ENCODE measurements at regions not wholly inside any gene's neighbourhood (a gene's known extent, or its start where the extent isn't known, plus 50 kb on each side); places are given as distances from the start of the nearest gene placed in this dataset.

DNA sequence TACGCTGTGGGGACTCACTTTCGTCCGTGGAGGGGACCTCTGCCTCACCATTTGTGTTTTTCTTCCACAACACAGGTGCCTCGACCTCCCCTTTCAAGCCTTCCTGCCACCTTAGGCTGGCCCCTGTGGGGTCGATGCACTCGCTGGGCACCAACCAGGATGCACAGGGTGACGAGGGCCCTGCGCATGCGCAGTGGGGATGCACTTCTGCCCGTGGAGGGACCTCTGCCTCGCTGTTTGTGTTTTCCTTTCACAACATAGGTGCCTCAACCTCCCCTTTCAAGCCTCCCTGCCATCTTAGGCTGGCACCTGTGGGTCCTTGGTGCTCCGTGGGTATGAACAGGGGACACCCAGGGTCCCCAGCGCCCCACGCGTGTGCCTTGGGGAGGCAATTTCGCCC lies 356.8 kb downstream of the ALG10 start:
- H3K27ac ChIP-seq (ENCODE audit: low read depth, low read length): no peak overlapping the region
- H3K9me3 ChIP-seq (ENCODE audit: control insufficient read depth in 5 of 5, low read length in 5 of 5): peaks cover 0 to 99% (median 93%) of the 10 kb centered on the region in 5 donors

GRCh38 chr12:34384693-34385092 lies 362.4 kb downstream of the ALG10 start:
- H3K4me3 ChIP-seq (ENCODE audit: low read depth in 1 of 5, low read length in 5 of 5): no peak overlapping the region
- peaks cover 0 to 97% (median 91%) of the 10 kb centered on the region in 5 donors for H3K9me3 ChIP-seq (ENCODE audit: control insufficient read depth in 5 of 5, low read length in 5 of 5)
- no peak overlapping the region for H3K27ac ChIP-seq (ENCODE audit: low read depth, low read length)
- no peaks in the 10 kb centered on the region for H3K4me1 ChIP-seq (ENCODE audit: control insufficient read depth in 5 of 5, insufficient read depth in 5 of 5, low read length in 5 of 5)
- H3K27me3 ChIP-seq (ENCODE audit: control insufficient read depth in 5 of 5, insufficient read depth in 4 of 5, low read length in 5 of 5): peaks cover 0 to 8% (median 0%) of the 10 kb centered on the region in 5 donors
- H3K36me3 ChIP-seq (ENCODE audit: control insufficient read depth in 5 of 5, insufficient read depth in 5 of 5, low read length in 5 of 5): no peaks in the 10 kb centered on the region
- no peak overlapping the region for H3K9ac ChIP-seq (ENCODE audit: low read length in 5 of 5)

More for the DNA sequence above, 356.8 kb downstream of the ALG10 start:
- peaks cover 0 to 10% (median 2%) of the 10 kb centered on the region in 5 donors for H3K27me3 ChIP-seq (ENCODE audit: control insufficient read depth in 5 of 5, insufficient read depth in 4 of 5, low read length in 5 of 5)
- peak overlapping the region in 2 of 5 donors; percentile 9 to 35 for H3K4me3 ChIP-seq (ENCODE audit: low read depth in 1 of 5, low read length in 5 of 5)
- H3K36me3 ChIP-seq (ENCODE audit: control insufficient read depth in 5 of 5, insufficient read depth in 5 of 5, low read length in 5 of 5): no peaks in the 10 kb centered on the region
- no peaks in the 10 kb centered on the region for H3K4me1 ChIP-seq (ENCODE audit: control insufficient read depth in 5 of 5, insufficient read depth in 5 of 5, low read length in 5 of 5)
- no peak overlapping the region for H3K9ac ChIP-seq (ENCODE audit: low read length in 5 of 5)

DNA sequence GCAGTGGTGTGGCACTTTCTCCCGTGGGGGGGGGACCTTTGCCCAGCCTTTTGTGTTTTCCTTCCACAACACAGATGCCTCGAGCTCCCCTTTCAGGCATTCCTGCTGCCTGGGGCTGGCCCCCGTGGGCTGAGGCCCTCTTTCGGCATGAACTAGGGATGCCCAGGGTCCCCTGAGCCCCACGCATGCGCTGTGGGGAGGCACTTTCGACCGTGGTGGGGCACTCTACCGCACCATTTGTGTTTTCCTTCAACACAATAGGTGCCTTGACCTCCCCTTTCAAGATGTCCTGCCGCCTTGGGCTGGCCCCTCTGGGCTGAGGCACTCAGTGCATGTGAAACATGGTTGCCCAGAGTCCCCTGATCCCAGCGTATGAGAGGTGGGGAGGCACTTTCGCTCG lies 363.7 kb downstream of the ALG10 start:
- H3K9ac ChIP-seq (ENCODE audit: low read length in 5 of 5): no peak overlapping the region
- H3K4me3 ChIP-seq (ENCODE audit: low read depth in 1 of 5, low read length in 5 of 5): peak overlapping the region in 2 of 5 donors; percentile 1 to 8
- H3K27me3 ChIP-seq (ENCODE audit: control insufficient read depth in 5 of 5, insufficient read depth in 4 of 5, low read length in 5 of 5): peaks cover 0 to 8% (median 0%) of the 10 kb centered on the region in 5 donors
- H3K27ac ChIP-seq (ENCODE audit: low read depth, low read length): no peak overlapping the region
- H3K36me3 ChIP-seq (ENCODE audit: control insufficient read depth in 5 of 5, insufficient read depth in 5 of 5, low read length in 5 of 5): no peaks in the 10 kb centered on the region
- H3K4me1 ChIP-seq (ENCODE audit: control insufficient read depth in 5 of 5, insufficient read depth in 5 of 5, low read length in 5 of 5): no peaks in the 10 kb centered on the region
- H3K9me3 ChIP-seq (ENCODE audit: control insufficient read depth in 5 of 5, low read length in 5 of 5): peaks cover 0 to 96% (median 89%) of the 10 kb centered on the region in 5 donors

GRCh38 chr12:34386621-34387255 lies 364.4 kb downstream of the ALG10 start:
- Histone ChIP-seq H3K36me3 (ENCODE audit: control insufficient read depth in 5 of 5, insufficient read depth in 5 of 5, low read length in 5 of 5) (no peaks in the 10 kb centered on the region), H3K27ac (ENCODE audit: low read depth, low read length) (no peak overlapping the region), H3K4me3 (ENCODE audit: low read depth in 1 of 5, low read length in 5 of 5) (peak overlapping the region in 1 of 5 donors; percentile 1), H3K4me1 (ENCODE audit: control insufficient read depth in 5 of 5, insufficient read depth in 5 of 5, low read length in 5 of 5) (no peaks in the 10 kb centered on the region), H3K9me3 (ENCODE audit: control insufficient read depth in 5 of 5, low read length in 5 of 5) (peaks cover 4 to 96% (median 90%) of the 10 kb centered on the region in 5 donors), H3K9ac (ENCODE audit: low read length in 5 of 5) (no peak overlapping the region), H3K27me3 (ENCODE audit: control insufficient read depth in 5 of 5, insufficient read depth in 4 of 5, low read length in 5 of 5) (peaks cover 0 to 6% (median 0%) of the 10 kb centered on the region in 5 donors)

DNA sequence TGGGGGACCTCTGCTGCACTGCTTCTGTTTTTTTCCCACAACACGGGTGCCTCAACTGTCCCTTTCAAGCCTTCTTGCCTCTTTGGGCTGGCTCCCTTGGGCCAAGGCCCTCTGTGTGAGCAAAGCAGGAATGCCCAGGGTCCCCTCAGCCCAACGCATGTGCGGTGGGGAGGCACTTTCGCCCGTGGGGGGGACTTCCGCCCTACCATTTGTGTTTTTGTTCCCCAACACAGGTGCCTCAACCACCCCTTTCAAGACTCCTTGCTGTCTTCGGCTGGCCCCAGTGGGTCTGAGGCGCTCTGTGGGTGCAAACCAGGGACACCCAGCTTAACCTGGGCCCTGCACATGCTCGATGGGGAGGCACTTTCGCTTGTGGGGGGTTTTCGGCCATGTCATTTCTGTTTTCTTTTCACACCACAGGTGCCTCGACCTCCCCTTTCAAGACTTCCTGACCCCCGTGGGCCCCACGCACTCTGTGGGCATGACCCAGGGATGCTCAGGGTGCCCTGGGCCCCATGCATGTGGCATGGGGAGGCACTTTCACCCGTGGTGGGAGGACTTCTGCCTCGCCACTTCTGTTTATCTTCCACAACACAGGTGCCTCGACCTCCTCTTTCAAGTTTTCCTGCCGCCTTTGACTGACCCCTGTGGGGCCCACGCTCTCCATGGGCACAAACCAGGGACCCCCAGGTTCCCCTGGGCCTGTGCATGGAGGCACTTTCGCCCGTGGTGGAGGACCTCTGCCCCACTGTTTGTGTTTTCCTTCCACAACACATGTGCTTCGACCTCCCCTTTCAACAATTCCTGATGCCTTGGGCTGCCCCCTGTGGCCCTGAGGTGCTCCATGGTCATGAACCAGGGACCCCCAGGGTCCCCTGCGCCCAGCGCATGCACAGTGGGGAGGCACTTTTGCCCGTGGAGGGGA lies 365.7 kb downstream of the ALG10 start:
- Histone ChIP-seq H3K9me3 (ENCODE audit: control insufficient read depth in 5 of 5, low read length in 5 of 5) (peaks cover 4 to 96% (median 90%) of the 10 kb centered on the region in 5 donors), H3K4me3 (ENCODE audit: low read depth in 1 of 5, low read length in 5 of 5) (peak overlapping the region in 1 of 5 donors; percentile 18), H3K27me3 (ENCODE audit: control insufficient read depth in 5 of 5, insufficient read depth in 4 of 5, low read length in 5 of 5) (peaks cover 0 to 3% (median 0%) of the 10 kb centered on the region in 5 donors), H3K36me3 (ENCODE audit: control insufficient read depth in 5 of 5, insufficient read depth in 5 of 5, low read length in 5 of 5) (no peaks in the 10 kb centered on the region), H3K9ac (ENCODE audit: low read length in 5 of 5) (no peak overlapping the region), H3K4me1 (ENCODE audit: control insufficient read depth in 5 of 5, insufficient read depth in 5 of 5, low read length in 5 of 5) (no peaks in the 10 kb centered on the region), H3K27ac (ENCODE audit: low read depth, low read length) (no peak overlapping the region)

DNA sequence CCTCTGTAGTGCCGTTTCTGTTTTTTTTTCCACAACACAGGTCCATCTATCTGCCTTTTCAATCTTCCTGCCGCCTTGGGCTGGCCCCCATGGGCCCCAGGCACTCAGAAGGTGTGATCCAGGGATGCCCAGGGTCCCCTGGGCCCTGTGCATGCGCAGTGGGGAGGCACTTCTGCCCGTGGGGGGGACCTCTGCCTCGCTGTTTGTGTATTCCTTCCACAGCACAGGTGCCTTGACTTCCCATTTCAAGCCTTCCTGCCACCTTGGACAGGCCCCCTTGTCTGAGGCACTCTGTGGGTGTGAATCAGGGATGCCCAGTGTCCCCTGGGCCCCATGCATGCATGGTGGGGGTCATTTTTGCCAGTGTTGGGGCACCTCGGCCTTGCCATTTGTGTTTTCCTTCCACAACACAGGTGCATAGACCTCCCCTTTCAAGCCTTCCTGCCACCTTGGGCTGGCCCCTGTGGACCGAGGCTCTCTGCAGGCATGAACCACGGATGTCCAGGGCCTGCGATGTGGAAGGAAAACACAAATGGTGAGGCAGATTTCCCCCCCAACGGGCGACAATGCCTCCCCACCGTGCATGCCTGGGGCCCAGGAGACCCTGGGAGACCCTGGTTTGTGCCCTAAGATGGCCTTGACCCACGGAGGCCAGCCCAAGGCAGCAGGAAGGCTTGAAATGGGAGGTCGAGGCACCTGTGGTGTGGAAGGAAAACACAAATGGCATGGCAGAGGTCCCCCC lies 366.5 kb downstream of the ALG10 start:
- peaks cover 0 to 3% (median 0%) of the 10 kb centered on the region in 5 donors for H3K27me3 ChIP-seq (ENCODE audit: control insufficient read depth in 5 of 5, insufficient read depth in 4 of 5, low read length in 5 of 5)
- H3K4me1 ChIP-seq (ENCODE audit: control insufficient read depth in 5 of 5, insufficient read depth in 5 of 5, low read length in 5 of 5): no peaks in the 10 kb centered on the region
- no peak overlapping the region for H3K4me3 ChIP-seq (ENCODE audit: low read depth in 1 of 5, low read length in 5 of 5)
- H3K36me3 ChIP-seq (ENCODE audit: control insufficient read depth in 5 of 5, insufficient read depth in 5 of 5, low read length in 5 of 5): no peaks in the 10 kb centered on the region
- peaks cover 4 to 96% (median 91%) of the 10 kb centered on the region in 5 donors for H3K9me3 ChIP-seq (ENCODE audit: control insufficient read depth in 5 of 5, low read length in 5 of 5)
- H3K27ac ChIP-seq (ENCODE audit: low read depth, low read length): no peak overlapping the region
- no peak overlapping the region for H3K9ac ChIP-seq (ENCODE audit: low read length in 5 of 5)

DNA sequence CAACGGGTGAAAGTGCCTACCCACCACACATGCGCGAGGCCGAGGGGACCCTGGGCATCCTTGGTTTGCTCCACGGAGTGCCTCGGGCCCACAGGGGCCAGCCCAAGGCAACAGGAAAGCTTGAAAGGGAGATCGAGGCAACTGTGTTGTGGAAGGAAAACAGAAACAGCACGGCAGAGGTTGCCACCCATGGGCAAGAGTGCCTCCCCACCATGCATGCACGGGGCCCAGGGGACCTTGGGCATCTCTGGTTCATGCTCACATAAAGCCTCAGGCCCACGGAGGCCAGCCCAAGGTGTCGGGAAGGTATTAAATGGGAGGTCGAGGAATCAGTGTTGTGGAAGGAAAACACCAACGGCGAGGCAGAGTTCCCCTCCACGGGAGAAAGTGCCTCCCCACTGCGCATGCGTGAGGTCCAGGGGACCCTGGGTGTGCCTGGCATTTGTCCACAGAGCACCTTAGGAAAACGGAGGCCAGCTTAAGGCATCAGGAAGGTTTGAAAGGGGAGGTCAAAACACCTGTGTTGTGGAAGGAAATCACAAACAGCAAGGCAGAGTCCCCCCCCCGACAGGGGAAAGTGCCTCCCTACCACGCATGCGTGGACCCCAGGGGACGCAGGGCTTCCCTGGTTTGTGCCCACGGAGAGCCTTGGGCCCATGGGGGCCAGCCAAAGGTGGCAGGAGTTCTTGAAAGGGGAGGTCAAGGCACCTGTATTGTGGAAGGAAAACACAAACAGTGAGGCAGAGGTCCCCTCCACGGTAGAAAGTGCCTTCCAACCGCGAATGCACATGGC lies 367.3 kb downstream of the ALG10 start:
- no peak overlapping the region for H3K27ac ChIP-seq (ENCODE audit: low read depth, low read length)
- no peaks in the 10 kb centered on the region for H3K4me1 ChIP-seq (ENCODE audit: control insufficient read depth in 5 of 5, insufficient read depth in 5 of 5, low read length in 5 of 5)
- no peaks in the 10 kb centered on the region for H3K36me3 ChIP-seq (ENCODE audit: control insufficient read depth in 5 of 5, insufficient read depth in 5 of 5, low read length in 5 of 5)
- H3K27me3 ChIP-seq (ENCODE audit: control insufficient read depth in 5 of 5, insufficient read depth in 4 of 5, low read length in 5 of 5): peaks cover 0 to 3% (median 0%) of the 10 kb centered on the region in 5 donors
- peaks cover 4 to 97% (median 90%) of the 10 kb centered on the region in 5 donors for H3K9me3 ChIP-seq (ENCODE audit: control insufficient read depth in 5 of 5, low read length in 5 of 5)
- H3K4me3 ChIP-seq (ENCODE audit: low read depth in 1 of 5, low read length in 5 of 5): no peak overlapping the region
- no peak overlapping the region for H3K9ac ChIP-seq (ENCODE audit: low read length in 5 of 5)

GRCh38 chr12:34390171-34390841 lies 368.0 kb downstream of the ALG10 start:
- no peak overlapping the region for H3K4me3 ChIP-seq (ENCODE audit: low read depth in 1 of 5, low read length in 5 of 5)
- H3K9me3 ChIP-seq (ENCODE audit: control insufficient read depth in 5 of 5, low read length in 5 of 5): peaks cover 4 to 97% (median 90%) of the 10 kb centered on the region in 5 donors
- no peak overlapping the region for H3K9ac ChIP-seq (ENCODE audit: low read length in 5 of 5)
- peaks cover 0 to 3% (median 0%) of the 10 kb centered on the region in 5 donors for H3K27me3 ChIP-seq (ENCODE audit: control insufficient read depth in 5 of 5, insufficient read depth in 4 of 5, low read length in 5 of 5)
- no peaks in the 10 kb centered on the region for H3K36me3 ChIP-seq (ENCODE audit: control insufficient read depth in 5 of 5, insufficient read depth in 5 of 5, low read length in 5 of 5)
- no peak overlapping the region for H3K27ac ChIP-seq (ENCODE audit: low read depth, low read length)
- no peaks in the 10 kb centered on the region for H3K4me1 ChIP-seq (ENCODE audit: control insufficient read depth in 5 of 5, insufficient read depth in 5 of 5, low read length in 5 of 5)
